ENCODE measurements at regions not wholly inside any gene's neighbourhood (a gene's known extent, or its start where the extent isn't known, plus 50 kb on each side); places are given as distances from the start of the nearest gene placed in this dataset.

DNA sequence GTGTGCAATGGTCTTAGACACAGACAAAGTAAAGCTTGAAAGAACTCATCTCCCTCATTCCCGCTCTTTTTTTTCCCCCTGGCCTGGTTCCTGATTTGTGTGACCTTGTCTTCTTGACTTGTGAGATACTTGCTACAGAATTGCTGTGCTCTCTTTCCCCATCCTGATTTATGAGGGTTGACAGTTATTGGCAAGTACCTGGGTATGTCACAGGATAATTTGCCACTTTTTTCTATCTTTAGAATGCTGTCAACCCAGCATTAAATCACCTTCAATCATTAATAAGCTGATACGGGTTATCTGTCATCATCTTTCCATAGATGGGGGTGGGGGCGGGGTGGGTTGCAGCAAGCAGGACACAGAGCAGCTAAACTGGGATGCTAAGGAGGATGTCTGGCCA is 144.4 kb upstream of the PRICKLE1 start:
- TF ChIP-seq, protein P1, sequence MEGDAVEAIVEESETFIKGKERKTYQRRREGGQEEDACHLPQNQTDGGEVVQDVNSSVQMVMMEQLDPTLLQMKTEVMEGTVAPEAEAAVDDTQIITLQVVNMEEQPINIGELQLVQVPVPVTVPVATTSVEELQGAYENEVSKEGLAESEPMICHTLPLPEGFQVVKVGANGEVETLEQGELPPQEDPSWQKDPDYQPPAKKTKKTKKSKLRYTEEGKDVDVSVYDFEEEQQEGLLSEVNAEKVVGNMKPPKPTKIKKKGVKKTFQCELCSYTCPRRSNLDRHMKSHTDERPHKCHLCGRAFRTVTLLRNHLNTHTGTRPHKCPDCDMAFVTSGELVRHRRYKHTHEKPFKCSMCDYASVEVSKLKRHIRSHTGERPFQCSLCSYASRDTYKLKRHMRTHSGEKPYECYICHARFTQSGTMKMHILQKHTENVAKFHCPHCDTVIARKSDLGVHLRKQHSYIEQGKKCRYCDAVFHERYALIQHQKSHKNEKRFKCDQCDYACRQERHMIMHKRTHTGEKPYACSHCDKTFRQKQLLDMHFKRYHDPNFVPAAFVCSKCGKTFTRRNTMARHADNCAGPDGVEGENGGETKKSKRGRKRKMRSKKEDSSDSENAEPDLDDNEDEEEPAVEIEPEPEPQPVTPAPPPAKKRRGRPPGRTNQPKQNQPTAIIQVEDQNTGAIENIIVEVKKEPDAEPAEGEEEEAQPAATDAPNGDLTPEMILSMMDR (conservative IDR thresholded peaks at IDR 0.05; ENCODE audit: low read length): no peak
- TF ChIP-seq EZH2phosphoT487 (IDR thresholded peaks at IDR 0.05; ENCODE audit: borderline replicate concordance): no peak
